Astrocyte of the hippocampus (primary cell): ENCODE measurements at regions not wholly inside any gene's neighbourhood (a gene's known extent, or its start where the extent isn't known, plus 50 kb on each side); places are given as distances from the start of the nearest gene placed in this dataset.

ENCODE experiments used
- DNase-seq: peaks from one replicate; pipeline ENCODE4 v3.0.0; 2011; ENCODE audit warnings: low read depth, low spot score

- DNase-seq, result peak; percentile 66
Observed at GRCh38 chr5:104793031-104793754, 1230.6 kb upstream of the NUDT12 start.

- DNase-seq, result no peak
Observed at GRCh38 chr5:104789366-104789765, 1226.8 kb upstream of the NUDT12 start.

GRCh38 chr5:104785097-104785496 lies 1222.5 kb upstream of the NUDT12 start:
- no peak for DNase-seq

- DNase-seq, result no peak
Observed at GRCh38 chr5:104774372-104774771, 1211.8 kb upstream of the NUDT12 start.

- no peak for DNase-seq
Observed at GRCh38 chr5:104764197-104764596, 1201.6 kb upstream of the NUDT12 start.

GRCh38 chr5:104763216-104763615 lies 1200.6 kb upstream of the NUDT12 start:
- DNase-seq, result no peak

- no peak for DNase-seq
Observed at GRCh38 chr5:104757915-104758314, 1195.3 kb upstream of the NUDT12 start.

- no peak for DNase-seq
Observed at GRCh38 chr5:104755806-104756205, 1193.2 kb upstream of the NUDT12 start.

- no peak for DNase-seq
Observed at GRCh38 chr5:104754311-104754995, 1191.9 kb upstream of the NUDT12 start.

GRCh38 chr5:104751969-104752368 lies 1189.4 kb upstream of the NUDT12 start:
- no peak for DNase-seq

- no peak for DNase-seq
Observed at GRCh38 chr5:104739905-104740304, 1177.3 kb upstream of the NUDT12 start.

- no peak for DNase-seq
Observed at GRCh38 chr5:104739503-104739902, 1176.9 kb upstream of the NUDT12 start.

GRCh38 chr5:104736073-104736472 lies 1173.5 kb upstream of the NUDT12 start:
- DNase-seq, result peak; percentile 8

- DNase-seq, result no peak
Observed at GRCh38 chr5:104734046-104734445, 1171.5 kb upstream of the NUDT12 start.

GRCh38 chr5:104733063-104733669 lies 1170.6 kb upstream of the NUDT12 start:
- no peak for DNase-seq

GRCh38 chr5:104731331-104731730 lies 1168.7 kb upstream of the NUDT12 start:
- DNase-seq, result no peak

GRCh38 chr5:104708027-104708426 lies 1145.4 kb upstream of the NUDT12 start:
- no peak for DNase-seq

GRCh38 chr5:104706600-104706999 lies 1144.0 kb upstream of the NUDT12 start:
- no peak for DNase-seq

GRCh38 chr5:104702212-104702611 lies 1139.6 kb upstream of the NUDT12 start:
- DNase-seq, result no peak

GRCh38 chr5:104699438-104699837 lies 1136.8 kb upstream of the NUDT12 start:
- DNase-seq, result no peak

GRCh38 chr5:104661256-104661655 lies 1098.7 kb upstream of the NUDT12 start:
- no peak for DNase-seq

GRCh38 chr5:104659497-104659896 lies 1096.9 kb upstream of the NUDT12 start:
- DNase-seq, result no peak
